ENCODE measurements at regions not wholly inside any gene's neighbourhood (a gene's known extent, or its start where the extent isn't known, plus 50 kb on each side); places are given as distances from the start of the nearest gene placed in this dataset.

GRCh38 chr3:160162440-160162839 is 62.8 kb upstream of the C3orf80 start:
- no peak overlapping the region for H3K9ac ChIP-seq (ENCODE audit: low read depth, low read length)
- peaks cover 8% of the 10 kb centered on the region for H3K4me1 ChIP-seq (ENCODE audit: control insufficient read depth, insufficient read depth, low read length)
- H3K9me3 ChIP-seq (ENCODE audit: control insufficient read depth, insufficient read depth, low read length), result no peaks in the 10 kb centered on the region
- H3K4me3 ChIP-seq (ENCODE audit: low read depth, low read length), result no peak overlapping the region
- H3K27me3 ChIP-seq (ENCODE audit: control insufficient read depth, insufficient read depth, low read length), result no peaks in the 10 kb centered on the region
- peak overlapping the region; percentile 34 for H3K27ac ChIP-seq (ENCODE audit: low read depth, low read length)
- H3K36me3 ChIP-seq (ENCODE audit: control insufficient read depth, insufficient read depth, low read length), result no peaks in the 10 kb centered on the region

- H3K9me3 ChIP-seq (ENCODE audit: control insufficient read depth, insufficient read depth, low read length), result no peaks in the 10 kb centered on the region
- no peak overlapping the region for H3K9ac ChIP-seq (ENCODE audit: low read depth, low read length)
- H3K27ac ChIP-seq (ENCODE audit: low read depth, low read length), result no peak overlapping the region
- peaks cover 8% of the 10 kb centered on the region for H3K4me1 ChIP-seq (ENCODE audit: control insufficient read depth, insufficient read depth, low read length)
- H3K36me3 ChIP-seq (ENCODE audit: control insufficient read depth, insufficient read depth, low read length), result no peaks in the 10 kb centered on the region
- no peak overlapping the region for H3K4me3 ChIP-seq (ENCODE audit: low read depth, low read length)
- no peaks in the 10 kb centered on the region for H3K27me3 ChIP-seq (ENCODE audit: control insufficient read depth, insufficient read depth, low read length)
These were observed 61.9 kb upstream of the C3orf80 start for GRCh38 chr3:160163229-160163878.

GRCh38 chr3:160168246-160168645 is 57.0 kb upstream of the C3orf80 start:
- 0 out of 2 replicates have a peak, but pooled peaks cover 3% of the 10 kb centered on the region for H3K4me1 ChIP-seq (ENCODE audit: control insufficient read depth, insufficient read depth, low read length)
- H3K9ac ChIP-seq (ENCODE audit: low read depth, low read length), result no peak overlapping the region
- H3K9me3 ChIP-seq (ENCODE audit: control insufficient read depth, insufficient read depth, low read length), result no peaks in the 10 kb centered on the region
- no peak overlapping the region for H3K27ac ChIP-seq (ENCODE audit: low read depth, low read length)
- H3K4me3 ChIP-seq (ENCODE audit: low read depth, low read length), result no peak overlapping the region
- no peaks in the 10 kb centered on the region for H3K27me3 ChIP-seq (ENCODE audit: control insufficient read depth, insufficient read depth, low read length)
- H3K36me3 ChIP-seq (ENCODE audit: control insufficient read depth, insufficient read depth, low read length), result no peaks in the 10 kb centered on the region

- H3K4me3 ChIP-seq (ENCODE audit: low read depth, low read length), result no peak overlapping the region
- no peak overlapping the region for H3K27ac ChIP-seq (ENCODE audit: low read depth, low read length)
- 0 out of 2 replicates have a peak, but pooled peaks cover 3% of the 10 kb centered on the region for H3K4me1 ChIP-seq (ENCODE audit: control insufficient read depth, insufficient read depth, low read length)
- H3K36me3 ChIP-seq (ENCODE audit: control insufficient read depth, insufficient read depth, low read length), result no peaks in the 10 kb centered on the region
- no peak overlapping the region for H3K9ac ChIP-seq (ENCODE audit: low read depth, low read length)
- H3K27me3 ChIP-seq (ENCODE audit: control insufficient read depth, insufficient read depth, low read length), result no peaks in the 10 kb centered on the region
- no peaks in the 10 kb centered on the region for H3K9me3 ChIP-seq (ENCODE audit: control insufficient read depth, insufficient read depth, low read length)
These were observed 55.9 kb upstream of the C3orf80 start for GRCh38 chr3:160169139-160169976.

- Histone ChIP-seq H3K27ac (ENCODE audit: low read depth, low read length) (no peak overlapping the region), H3K9ac (ENCODE audit: low read depth, low read length) (no peak overlapping the region)
These were observed 54.5 kb upstream of the C3orf80 start for GRCh38 chr3:160170409-160171370.

GRCh38 chr3:160171813-160172212 is 53.4 kb upstream of the C3orf80 start:
- no peaks in the 10 kb centered on the region for H3K36me3 ChIP-seq (ENCODE audit: control insufficient read depth, insufficient read depth, low read length)
- no peak overlapping the region for H3K9ac ChIP-seq (ENCODE audit: low read depth, low read length)
- no peak overlapping the region for H3K4me3 ChIP-seq (ENCODE audit: low read depth, low read length)
- no peaks in the 10 kb centered on the region; the same call in 1 of the 2 replicates for H3K9me3 ChIP-seq (ENCODE audit: control insufficient read depth, insufficient read depth, low read length)
- H3K27ac ChIP-seq (ENCODE audit: low read depth, low read length), result no peak overlapping the region
- no peaks in the 10 kb centered on the region for H3K27me3 ChIP-seq (ENCODE audit: control insufficient read depth, insufficient read depth, low read length)
- H3K4me1 ChIP-seq (ENCODE audit: control insufficient read depth, insufficient read depth, low read length), result 0 out of 2 replicates have a peak, but pooled peaks cover 3% of the 10 kb centered on the region

More at GRCh38 chr3:160170409-160171370, 54.5 kb upstream of the C3orf80 start:
- Histone ChIP-seq H3K27me3 (ENCODE audit: control insufficient read depth, insufficient read depth, low read length) (no peaks in the 10 kb centered on the region), H3K36me3 (ENCODE audit: control insufficient read depth, insufficient read depth, low read length) (no peaks in the 10 kb centered on the region), H3K4me1 (ENCODE audit: control insufficient read depth, insufficient read depth, low read length) (0 out of 2 replicates have a peak, but pooled peaks cover 3% of the 10 kb centered on the region), H3K9me3 (ENCODE audit: control insufficient read depth, insufficient read depth, low read length) (no peaks in the 10 kb centered on the region), H3K4me3 (ENCODE audit: low read depth, low read length) (no peak overlapping the region)

GRCh38 chr3:160174621-160175020 is 50.6 kb upstream of the C3orf80 start:
- Histone ChIP-seq H3K4me1 (ENCODE audit: control insufficient read depth, insufficient read depth, low read length) (0 out of 2 replicates have a peak, but pooled peaks cover 1% of the 10 kb centered on the region), H3K27me3 (ENCODE audit: control insufficient read depth, insufficient read depth, low read length) (no peaks in the 10 kb centered on the region), H3K27ac (ENCODE audit: low read depth, low read length) (no peak overlapping the region), H3K36me3 (ENCODE audit: control insufficient read depth, insufficient read depth, low read length) (no peaks in the 10 kb centered on the region), H3K4me3 (ENCODE audit: low read depth, low read length) (no peak overlapping the region), H3K9ac (ENCODE audit: low read depth, low read length) (no peak overlapping the region), H3K9me3 (ENCODE audit: control insufficient read depth, insufficient read depth, low read length) (no peaks in the 10 kb centered on the region; the same call in none of the 2 replicates)
